ENCODE measurements at regions not wholly inside any gene's neighbourhood (a gene's known extent, or its start where the extent isn't known, plus 50 kb on each side); places are given as distances from the start of the nearest gene placed in this dataset.

DNA sequence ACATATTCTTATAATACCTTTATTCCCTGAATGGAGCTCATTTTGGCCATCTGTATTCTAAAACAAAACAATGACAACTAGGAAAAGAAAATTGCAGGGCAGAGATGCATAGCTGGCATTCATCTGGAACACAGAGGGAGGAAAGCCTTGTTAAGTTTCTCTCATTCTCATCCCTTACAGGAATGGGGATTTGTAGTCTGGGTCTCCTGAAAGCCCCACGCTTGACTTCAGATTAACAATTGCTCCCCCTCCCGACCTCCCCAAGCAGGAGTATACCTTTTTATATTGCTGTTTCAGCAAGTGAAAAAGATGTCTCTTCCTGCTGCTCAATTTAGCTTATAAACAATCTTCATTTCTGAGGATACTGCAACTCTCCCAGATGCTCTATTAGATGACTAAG, 812.1 kb downstream of the EFNA5 start:
- TF ChIP-seq EZH2 (IDR thresholded peaks at IDR 0.05) (no peak), POLR2AphosphoS5 (IDR thresholded peaks at IDR 0.05; ENCODE audit: borderline replicate concordance, low read depth, low read length) (no peak)

Measured in SK-N-MC (cell line).